Esophagus squamous epithelium (tissue), 5 donors: ENCODE measurements at regions not wholly inside any gene's neighbourhood (a gene's known extent, or its start where the extent isn't known, plus 50 kb on each side); places are given as distances from the start of the nearest gene placed in this dataset.

ENCODE experiments used
- DNase-seq: peaks from one replicate; lab custom pipeline; 2025; lab: John Stamatoyannopoulos, UW
- H3K27ac ChIP-seq, 4 donors: fragments of 200-600 bp; sonication (generic); one replicate each; pipeline ENCODE4 v1.5.1; 2016 to 2019; ENCODE audit warnings: mild to moderate bottlenecking in 1 of 4
- H3K27me3 ChIP-seq, 4 donors: fragments of 200-600 bp; sonication (generic); 1 replicate in 3 of 4; 2 replicates in 1 of 4; pipeline versions ENCODE4 v1.5.1 to v1.6.0; 2017 to 2021; ENCODE audit warnings: antibody characterized with exemption in 1 of 4
- H3K36me3 ChIP-seq, 3 donors: fragments of 200-600 bp; sonication (generic); one replicate each; pipeline ENCODE4 v1.5.1; 2016 to 2019
- H3K4me1 ChIP-seq, 3 donors: fragments of 200-600 bp; sonication (generic); one replicate each; pipeline ENCODE4 v1.5.1; 2017 to 2019
- H3K4me3 ChIP-seq, 4 donors: fragments of 200-600 bp; sonication (generic); 1 replicate in 3 of 4; 2 replicates in 1 of 4; pipeline ENCODE4 v1.5.1; 2016 to 2019; ENCODE audit warnings: mild to moderate bottlenecking in 2 of 4, moderate library complexity in 1 of 4
- H3K9me3 ChIP-seq, 3 donors: fragments of 200-600 bp; sonication (generic); one replicate each; pipeline ENCODE4 v1.5.1; 2016 to 2019
- POLR2A ChIP-seq, 4 donors: fragments of 450-650 bp; IDR thresholded peaks; one replicate each; pipeline ENCODE4 v1.6.1; 2017; ENCODE audit warnings: antibody characterized with exemption in 4 of 4, mild to moderate bottlenecking in 4 of 4, moderate library complexity in 3 of 4
- WGBS, 2 donors: methylation state at CpG; one replicate each; pipeline ENCODE4 v1.1.5; 2018; 5-methylcytosine and 5-hydroxymethylcytosine counted together
- intact Hi-C: fragments of 100-400 bp; cut with DNase I; formaldehyde crosslinking; loops from one replicate; pipeline ENCODE4 v1.15.0; 2022
- TF ChIP-seq, protein P1 (sequence below), 6 experiments: fragments of 450-650 bp in 4 of 6; fragments of 200-600 bp in 2 of 6; sonication (generic) in 2 of 6; IDR thresholded peaks; one replicate each; pipeline ENCODE4 v1.5.1; 2016 to 2019; ENCODE audit warnings: antibody characterized with exemption in 6 of 6, mild to moderate bottlenecking in 4 of 6, moderate library complexity in 4 of 6
- donor health status: DM: yes; HTN: yes; CAD: no.

DNA sequence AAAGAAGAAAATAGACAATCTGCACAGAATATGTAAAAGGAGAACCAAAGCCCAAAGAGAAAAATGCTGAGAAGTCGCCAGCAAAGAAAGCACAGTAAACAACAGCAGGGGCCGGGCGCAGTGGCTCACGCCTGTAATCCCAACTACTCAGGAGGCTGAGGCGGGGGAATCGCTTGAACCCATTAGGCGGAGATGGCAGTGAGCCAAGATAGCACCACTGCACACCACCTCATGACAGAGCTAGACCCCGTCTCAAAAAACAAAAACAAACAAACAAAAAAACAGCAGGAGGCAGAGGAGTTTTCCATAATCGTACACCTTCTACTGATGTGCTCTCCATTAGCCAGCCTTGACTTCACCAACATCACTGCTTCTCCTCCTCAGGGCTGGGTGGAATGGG is 153.2 kb downstream of the LYPLAL1 start:
- no peaks in the 10 kb centered on the region for H3K36me3 ChIP-seq
- H3K4me3 ChIP-seq, result no peak overlapping the region
- H3K4me1 ChIP-seq, result no peaks in the 10 kb centered on the region
- H3K27ac ChIP-seq, result no peak overlapping the region
- 88 to 89% methylated on average over 9 of the region's 9 CpGs for WGBS, 2 donors
- no peak for TF ChIP-seq POLR2A (IDR thresholded peaks at IDR 0.05)
- TF ChIP-seq, protein P1, sequence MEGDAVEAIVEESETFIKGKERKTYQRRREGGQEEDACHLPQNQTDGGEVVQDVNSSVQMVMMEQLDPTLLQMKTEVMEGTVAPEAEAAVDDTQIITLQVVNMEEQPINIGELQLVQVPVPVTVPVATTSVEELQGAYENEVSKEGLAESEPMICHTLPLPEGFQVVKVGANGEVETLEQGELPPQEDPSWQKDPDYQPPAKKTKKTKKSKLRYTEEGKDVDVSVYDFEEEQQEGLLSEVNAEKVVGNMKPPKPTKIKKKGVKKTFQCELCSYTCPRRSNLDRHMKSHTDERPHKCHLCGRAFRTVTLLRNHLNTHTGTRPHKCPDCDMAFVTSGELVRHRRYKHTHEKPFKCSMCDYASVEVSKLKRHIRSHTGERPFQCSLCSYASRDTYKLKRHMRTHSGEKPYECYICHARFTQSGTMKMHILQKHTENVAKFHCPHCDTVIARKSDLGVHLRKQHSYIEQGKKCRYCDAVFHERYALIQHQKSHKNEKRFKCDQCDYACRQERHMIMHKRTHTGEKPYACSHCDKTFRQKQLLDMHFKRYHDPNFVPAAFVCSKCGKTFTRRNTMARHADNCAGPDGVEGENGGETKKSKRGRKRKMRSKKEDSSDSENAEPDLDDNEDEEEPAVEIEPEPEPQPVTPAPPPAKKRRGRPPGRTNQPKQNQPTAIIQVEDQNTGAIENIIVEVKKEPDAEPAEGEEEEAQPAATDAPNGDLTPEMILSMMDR (IDR thresholded peaks at IDR 0.05), result no peak
- intact Hi-C loops, result no loop called here
- no peak for DNase-seq
- no peaks in the 10 kb centered on the region for H3K27me3 ChIP-seq
- H3K9me3 ChIP-seq, result no peaks in the 10 kb centered on the region

DNA sequence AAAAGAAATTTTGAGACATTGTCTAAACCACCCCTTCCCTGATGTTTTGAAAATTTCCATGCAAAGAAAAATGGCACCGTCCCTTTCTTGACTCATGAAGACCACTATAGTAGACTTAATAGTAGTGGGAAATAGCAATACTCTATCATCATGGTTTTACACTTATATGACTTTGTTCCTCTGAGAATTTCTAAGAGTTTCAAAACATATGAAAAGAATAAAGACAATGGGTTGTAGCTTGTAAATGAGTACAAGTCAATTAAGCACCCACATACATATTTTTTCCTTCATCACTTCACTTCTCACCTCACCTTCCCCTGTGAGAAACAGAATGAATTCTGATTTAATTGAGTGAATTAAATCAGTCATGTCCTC is 151.7 kb downstream of the LYPLAL1 start:
- DNase-seq, result no peak
- H3K4me1 ChIP-seq, result no peaks in the 10 kb centered on the region
- no peaks in the 10 kb centered on the region for H3K27me3 ChIP-seq
- no peak overlapping the region for H3K4me3 ChIP-seq
- H3K9me3 ChIP-seq, result no peaks in the 10 kb centered on the region
- H3K36me3 ChIP-seq, result no peaks in the 10 kb centered on the region
- TF ChIP-seq, protein P1 (IDR thresholded peaks at IDR 0.05), result no peak
- TF ChIP-seq POLR2A (IDR thresholded peaks at IDR 0.05), result no peak
- WGBS, 2 donors, result 70 to 71% methylated on average over 1 of the region's 1 CpG
- no peak overlapping the region for H3K27ac ChIP-seq
- intact Hi-C loops, result no loop called here

DNA sequence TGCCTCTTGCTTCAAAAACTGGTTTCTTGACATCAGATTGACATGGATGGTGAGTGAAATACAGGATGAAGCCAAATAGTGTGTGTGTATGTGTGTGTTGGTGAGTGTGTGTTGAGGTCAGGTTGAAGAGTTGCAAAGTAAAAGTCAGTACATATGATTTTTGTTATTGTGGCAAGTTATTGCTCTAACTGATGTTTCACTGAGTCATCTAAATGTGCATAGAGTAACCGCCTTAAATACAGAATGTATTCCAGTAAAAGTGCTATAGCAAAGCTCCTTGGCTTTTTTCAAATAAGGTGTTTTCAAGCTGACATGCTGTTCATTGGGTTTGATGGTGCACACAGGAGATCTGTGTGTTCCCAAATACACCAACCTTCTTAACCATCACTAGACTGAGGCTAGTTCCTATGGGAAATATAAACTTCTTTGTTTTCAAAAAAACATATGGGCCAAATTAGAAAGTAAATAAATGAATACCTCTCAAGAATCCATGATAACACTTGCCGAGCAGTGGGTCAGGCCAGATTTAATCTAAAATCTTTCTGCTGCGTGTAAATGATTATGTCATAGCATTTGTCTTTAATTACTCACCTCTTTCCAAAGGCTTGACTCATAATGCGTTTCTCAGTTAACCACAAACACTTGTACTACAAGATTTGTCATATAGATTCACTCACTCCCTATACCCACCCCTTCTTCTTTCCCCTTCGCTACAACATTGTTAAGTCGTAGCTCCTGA is 151.1 kb downstream of the LYPLAL1 start:
- intact Hi-C loops, result no loop called here
- no peak for TF ChIP-seq POLR2A (IDR thresholded peaks at IDR 0.05)
- TF ChIP-seq, protein P1 (IDR thresholded peaks at IDR 0.05), result no peak
- WGBS, 2 donors, result 32 to 44% methylated on average over 6 of the region's 6 CpGs

DNA sequence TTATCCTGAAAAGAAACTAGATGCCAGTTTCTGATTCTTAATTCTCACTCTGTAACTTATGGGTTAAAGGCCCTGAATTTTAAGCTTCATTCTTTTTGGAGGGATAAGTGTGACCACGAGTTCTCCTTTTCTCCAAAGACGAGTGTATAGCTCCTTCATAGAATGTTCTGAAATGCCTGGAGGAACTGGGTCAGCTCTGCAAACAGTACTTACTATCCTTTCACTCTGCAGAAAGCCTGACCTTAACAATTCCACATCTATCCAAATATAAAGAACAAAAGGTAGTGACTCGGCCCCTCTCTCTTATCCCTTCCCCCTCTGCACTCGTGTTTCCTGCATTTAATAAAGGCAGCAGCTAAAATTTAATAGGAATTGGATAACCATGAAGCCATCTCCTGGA is 150.5 kb downstream of the LYPLAL1 start:
- TF ChIP-seq, protein P1 (IDR thresholded peaks at IDR 0.05), result no peak
- TF ChIP-seq POLR2A (IDR thresholded peaks at IDR 0.05), result no peak
- Histone ChIP-seq H3K36me3 (no peaks in the 10 kb centered on the region), H3K27me3 (no peaks in the 10 kb centered on the region), H3K9me3 (no peaks in the 10 kb centered on the region), H3K27ac (no peak overlapping the region), H3K4me1 (no peaks in the 10 kb centered on the region), H3K4me3 (no peak overlapping the region)
- 48 to 56% methylated on average over 4 of the region's 4 CpGs for WGBS, 2 donors
- intact Hi-C loops, result no loop called here
- no peak for DNase-seq

More for the DNA sequence above, 151.1 kb downstream of the LYPLAL1 start:
- H3K4me3 ChIP-seq, result no peak overlapping the region
- DNase-seq, result no peak
- H3K9me3 ChIP-seq, result no peaks in the 10 kb centered on the region
- H3K36me3 ChIP-seq, result no peaks in the 10 kb centered on the region
- no peaks in the 10 kb centered on the region for H3K4me1 ChIP-seq
- no peak overlapping the region for H3K27ac ChIP-seq
- H3K27me3 ChIP-seq, result no peaks in the 10 kb centered on the region

GRCh38 chr1:219323426-219323825 is 149.7 kb downstream of the LYPLAL1 start:
- H3K36me3 ChIP-seq, result no peaks in the 10 kb centered on the region
- H3K27ac ChIP-seq, result no peak overlapping the region
- no peaks in the 10 kb centered on the region for H3K9me3 ChIP-seq
- H3K4me1 ChIP-seq, result no peaks in the 10 kb centered on the region
- 61 to 81% methylated on average over 3 of the region's 3 CpGs for WGBS, 2 donors
- H3K4me3 ChIP-seq, result no peak overlapping the region
- intact Hi-C loops, result no loop called here
- DNase-seq, result no peak
- TF ChIP-seq, protein P1 (IDR thresholded peaks at IDR 0.05), result no peak
- TF ChIP-seq POLR2A (IDR thresholded peaks at IDR 0.05), result no peak
- no peaks in the 10 kb centered on the region for H3K27me3 ChIP-seq
